ELF-1 (cell line): ENCODE measurements at regions not wholly inside any gene's neighbourhood (a gene's known extent, or its start where the extent isn't known, plus 50 kb on each side); places are given as distances from the start of the nearest gene placed in this dataset.
"Not testable (repeated sequence)": the region's sequence is repeated elsewhere in the genome, so short reads cannot be mapped to it uniquely, and the experiment has no call there.

Experiments used
- DNase-seq: peaks from one replicate; pipeline ENCODE4 v3.0.0-alpha.2; 2016; ENCODE audit warnings: low read depth, low spot score

GRCh38 chr1:41308520-41308919, 52.7 kb upstream of the FOXO6 start:
- not testable (repeated sequence) for DNase-seq

- DNase-seq: peak; percentile 42
Observed at GRCh38 chr1:41305576-41306363, 55.5 kb upstream of the FOXO6 start.

GRCh38 chr1:41296506-41296905, 54.4 kb upstream of the SCMH1 start:
- no peak for DNase-seq

- DNase-seq: no peak
Observed at GRCh38 chr1:41294216-41294615, 52.1 kb upstream of the SCMH1 start.

- DNase-seq: no peak
Observed at GRCh38 chr1:41293779-41294178, 51.7 kb upstream of the SCMH1 start.
